Cortex of kidney (tissue), 1 donor: ENCODE measurements at regions not wholly inside any gene's neighbourhood (a gene's known extent, or its start where the extent isn't known, plus 50 kb on each side); places are given as distances from the start of the nearest gene placed in this dataset.
"Not testable (repeated sequence)": the region's sequence is repeated elsewhere in the genome, so short reads cannot be mapped to it uniquely, and the experiment has no call there.

Source experiments
- DNase-seq: peaks from one replicate; lab custom pipeline; 2025; lab: John Stamatoyannopoulos, UW

- DNase-seq, result no peak
Observed at GRCh38 chr14:105938055-105938863, 411.9 kb downstream of the TMEM121 start.

DNA sequence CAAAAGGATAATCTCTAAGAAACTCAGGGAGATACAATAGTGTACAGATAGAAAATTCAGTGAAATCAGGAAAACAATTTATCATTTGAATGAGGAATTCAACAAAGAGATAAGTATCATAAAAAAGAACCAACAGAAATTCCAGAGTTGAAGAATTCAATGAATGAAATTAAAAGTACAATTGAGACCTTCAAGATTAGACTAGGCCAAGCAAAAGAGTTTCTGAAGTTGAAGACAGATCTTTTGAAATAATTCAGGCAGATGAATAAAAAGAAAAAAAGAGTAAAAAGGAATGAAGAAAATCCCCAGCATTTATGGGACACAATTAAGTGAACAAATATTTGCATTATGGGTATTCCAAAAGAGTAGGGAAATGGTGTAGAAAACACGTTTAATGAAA lies 412.6 kb downstream of the TMEM121 start:
- DNase-seq, result no peak

DNA sequence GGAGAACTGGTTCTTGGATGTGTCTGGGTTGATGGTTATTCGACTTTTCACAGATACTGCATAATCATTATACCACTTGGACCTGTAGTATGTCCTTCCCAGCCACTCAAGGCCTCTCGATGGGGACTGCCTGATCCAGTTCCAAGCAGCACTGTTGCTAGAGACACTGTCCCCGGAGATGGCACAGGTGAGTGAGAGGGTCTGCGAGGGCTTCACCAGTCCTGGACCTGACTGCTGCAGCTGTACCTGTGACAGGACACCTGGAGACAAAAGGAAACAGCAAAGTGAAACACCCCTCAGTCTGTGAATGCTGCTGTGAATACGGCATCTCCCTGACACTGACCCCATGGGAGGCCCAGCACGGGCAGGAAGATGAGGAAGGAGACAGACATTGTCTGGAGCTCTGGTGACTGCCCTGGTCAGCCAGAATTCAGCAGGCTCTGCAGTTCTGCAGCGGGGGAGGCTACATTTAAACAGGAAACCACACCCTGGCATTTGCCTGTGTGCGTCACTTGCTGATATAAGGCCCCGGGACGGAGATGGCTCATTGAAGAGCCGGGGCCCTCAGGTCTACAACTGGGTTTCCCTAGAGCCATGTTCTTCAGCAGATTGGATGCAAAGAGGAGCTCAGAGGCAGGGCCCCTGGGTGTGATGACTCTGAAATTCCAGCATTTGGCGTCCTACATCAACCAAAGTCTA lies 413.6 kb downstream of the TMEM121 start:
- DNase-seq, result no peak

- no peak for DNase-seq
Observed at GRCh38 chr14:105940534-105941225, 414.3 kb downstream of the TMEM121 start.

DNA sequence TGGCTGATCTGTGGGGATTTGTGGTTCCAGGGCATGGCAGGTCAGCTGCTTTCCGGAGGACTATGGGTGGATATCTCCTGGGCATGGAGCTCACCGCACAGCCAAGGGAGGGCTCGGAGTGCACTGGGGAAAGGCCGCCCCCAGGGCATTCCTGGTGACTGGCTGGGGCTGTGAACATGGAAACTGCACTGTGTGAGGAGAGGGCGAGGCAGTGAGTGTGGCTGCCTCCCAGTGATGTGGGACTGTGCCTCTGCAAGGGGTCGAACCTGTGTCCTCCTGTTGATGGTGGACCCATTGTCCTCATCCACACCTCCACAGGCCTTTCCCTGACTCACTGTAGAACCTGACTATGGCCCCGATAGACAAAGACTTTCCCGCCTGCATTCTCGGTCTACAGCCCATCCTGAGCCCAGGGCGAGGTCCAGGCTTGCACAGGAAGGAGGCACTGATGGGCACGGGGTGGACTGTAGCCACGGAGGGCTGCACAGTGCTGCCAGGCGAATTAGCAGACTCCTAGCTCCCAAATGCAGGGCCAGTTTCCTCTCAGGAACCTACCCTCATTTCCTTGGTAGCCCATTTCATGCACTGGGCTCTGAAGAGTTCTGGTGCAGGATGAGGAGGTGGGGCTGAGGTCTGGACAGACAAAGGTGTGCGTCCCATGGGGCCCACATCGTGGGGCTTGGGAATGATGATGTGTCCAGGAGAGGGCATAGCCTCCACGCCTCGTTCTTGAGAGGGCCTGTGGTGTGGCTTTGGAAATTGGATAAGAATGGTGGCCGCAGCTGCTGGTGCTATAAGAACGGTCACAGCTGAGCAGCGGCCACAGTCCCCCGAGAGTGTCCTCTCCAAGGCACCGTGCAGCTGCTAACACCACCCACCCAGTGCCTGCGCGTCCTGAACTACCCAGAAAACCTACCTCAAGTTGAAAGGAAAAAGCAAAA lies 415.1 kb downstream of the TMEM121 start:
- no peak for DNase-seq

- DNase-seq, result not testable (repeated sequence)
Observed at GRCh38 chr14:105942725-105943124, 416.3 kb downstream of the TMEM121 start.

GRCh38 chr14:105943973-105944602 lies 417.7 kb downstream of the TMEM121 start:
- DNase-seq, result no peak

GRCh38 chr14:105944632-105945610 lies 418.5 kb downstream of the TMEM121 start:
- no peak for DNase-seq

DNA sequence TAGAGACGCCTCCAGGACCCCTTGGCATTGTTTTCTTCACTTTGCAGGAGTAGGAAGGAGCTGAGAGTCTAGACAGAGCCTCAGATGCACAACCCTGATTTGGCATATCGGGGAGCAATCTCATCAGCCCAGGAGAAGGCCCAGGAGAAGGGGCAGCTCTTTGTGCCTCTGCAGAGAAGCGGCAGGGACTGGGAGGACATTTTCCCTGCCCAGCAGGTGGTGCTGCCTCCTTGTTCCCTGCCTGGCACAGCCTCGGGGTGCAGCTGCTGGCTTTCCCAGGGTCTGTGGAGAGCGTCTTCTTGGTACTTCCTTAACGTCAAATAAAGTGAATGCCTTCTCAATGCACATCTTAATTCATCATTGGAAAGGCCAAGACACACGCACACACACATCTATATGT lies 419.5 kb downstream of the TMEM121 start:
- DNase-seq, result no peak

- no peak for DNase-seq
Observed at GRCh38 chr14:105947599-105947998, 421.2 kb downstream of the TMEM121 start.

DNA sequence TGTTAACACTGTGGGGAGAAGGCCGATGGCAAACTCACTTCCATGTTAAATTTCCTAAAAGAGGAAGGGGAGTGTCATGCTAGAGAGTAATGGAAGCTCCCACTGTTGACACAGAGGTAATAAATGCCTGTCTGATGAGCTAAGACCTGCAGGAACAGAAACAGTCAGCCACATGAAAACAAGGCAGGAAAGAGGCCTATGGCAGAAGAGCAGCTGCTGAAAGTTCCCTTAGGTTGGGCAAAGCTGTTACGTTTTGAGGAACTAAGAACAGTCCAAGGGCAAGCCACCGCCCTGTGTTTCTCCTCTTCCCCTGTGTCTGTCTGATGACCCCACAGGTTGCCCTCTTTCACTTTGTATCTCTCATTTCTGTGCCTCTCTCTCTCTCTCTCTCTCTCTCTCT lies 422.6 kb downstream of the TMEM121 start:
- DNase-seq, result not testable (repeated sequence)

GRCh38 chr14:105950364-105950892 lies 424.0 kb downstream of the TMEM121 start:
- DNase-seq, result not testable (repeated sequence)

- DNase-seq, result no peak
Observed at GRCh38 chr14:105951399-105951798, 425.0 kb downstream of the TMEM121 start.

DNA sequence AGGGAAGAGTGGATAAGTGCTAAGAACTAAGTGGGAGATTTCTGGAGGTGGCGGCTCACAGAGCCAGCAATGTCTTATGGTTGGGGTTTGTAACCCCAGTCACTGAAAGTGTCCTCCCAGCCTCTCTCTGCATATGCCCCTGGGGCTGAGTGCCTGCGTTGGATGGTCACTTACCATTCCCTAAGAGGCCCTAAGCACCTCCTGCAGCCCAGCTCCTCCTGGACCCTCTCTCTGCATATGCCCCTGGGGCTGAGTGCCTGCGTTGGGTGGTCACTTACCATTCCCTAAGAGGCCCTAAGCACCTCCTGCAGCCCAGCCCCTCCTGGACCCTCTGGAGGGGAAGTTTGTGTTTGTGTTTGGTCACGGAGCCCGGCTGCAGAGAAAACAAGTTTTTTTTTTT lies 425.8 kb downstream of the TMEM121 start:
- DNase-seq, result no peak

GRCh38 chr14:105952826-105953225 lies 426.4 kb downstream of the TMEM121 start:
- DNase-seq, result no peak

- DNase-seq, result not testable (repeated sequence)
Observed at GRCh38 chr14:105961625-105962024, 435.2 kb downstream of the TMEM121 start.

DNA sequence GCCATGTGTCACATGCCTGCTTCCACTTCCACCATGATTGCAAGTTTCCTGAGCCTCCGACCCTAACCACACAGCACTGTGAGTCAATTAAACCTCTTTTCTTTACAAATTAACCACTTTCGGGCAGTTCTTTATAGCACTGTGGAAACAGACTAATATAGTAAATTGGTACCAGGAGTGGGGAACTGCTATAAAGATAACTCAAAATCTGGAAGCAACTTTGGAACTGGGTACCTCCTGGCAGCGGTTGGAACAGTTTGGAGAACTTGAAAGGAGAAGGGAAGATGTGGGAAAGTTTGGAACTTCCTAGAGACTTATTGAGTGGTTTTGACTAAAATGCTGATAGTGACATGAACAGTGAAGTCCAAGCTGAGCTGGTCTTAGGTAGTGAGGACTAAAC lies 436.1 kb downstream of the TMEM121 start:
- DNase-seq, result no peak

DNA sequence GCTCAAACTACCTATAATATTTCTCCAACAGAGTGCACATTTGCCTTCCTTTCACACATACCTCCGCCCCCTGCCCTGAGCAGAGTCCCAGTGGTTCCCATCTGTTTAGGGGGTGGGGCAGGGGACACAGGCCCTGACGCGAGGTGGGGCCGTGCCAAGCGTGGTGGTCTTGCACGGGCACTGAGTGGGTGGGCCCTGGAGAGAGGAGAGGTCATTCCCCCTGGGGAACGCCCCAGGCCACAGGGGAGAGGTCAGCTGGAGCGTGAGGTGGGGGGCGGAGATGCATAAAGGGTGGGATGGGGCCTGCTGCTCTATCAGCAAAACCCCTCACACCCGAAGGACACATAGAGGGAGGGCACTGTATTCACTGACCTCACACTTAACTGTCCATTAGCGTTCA lies 441.9 kb downstream of the TMEM121 start:
- DNase-seq, result no peak

DNA sequence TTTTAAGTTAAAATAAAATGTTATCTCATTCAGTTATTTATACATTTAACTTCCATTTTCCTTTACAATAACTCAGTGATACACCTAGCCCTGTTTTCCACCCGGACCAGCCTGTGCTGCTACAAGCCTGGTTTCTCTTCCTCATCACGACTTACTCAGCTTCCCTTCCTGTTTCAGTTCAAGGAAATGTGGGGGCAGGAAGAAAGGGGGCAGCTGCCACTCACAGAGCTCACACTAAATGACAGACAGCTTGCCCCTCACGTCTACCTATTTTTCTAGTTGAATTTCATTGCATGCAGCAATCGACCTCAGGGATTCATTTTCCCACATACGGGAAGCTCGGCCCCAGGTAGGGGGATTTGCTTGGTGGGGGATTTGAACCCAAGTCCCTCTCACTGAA lies 442.6 kb downstream of the TMEM121 start:
- DNase-seq, result not testable (repeated sequence)

GRCh38 chr14:105970821-105971220 lies 444.4 kb downstream of the TMEM121 start:
- DNase-seq, result not testable (repeated sequence)
